GM23248 (cell line): ENCODE measurements at regions not wholly inside any gene's neighbourhood (a gene's known extent, or its start where the extent isn't known, plus 50 kb on each side); places are given as distances from the start of the nearest gene placed in this dataset.

Experiments
- EZH2 ChIP-seq: fragments of 200-600 bp; sonication (generic); IDR thresholded peaks from 2 replicates; pipeline ENCODE4 v1.6.1; 2018; ENCODE audit warnings: antibody characterized with exemption, mild to moderate bottlenecking; ENCODE audit not compliant: insufficient read depth, poor library complexity, severe bottlenecking
- EZH2phosphoT487 ChIP-seq: fragments of 200-600 bp; sonication (generic); IDR thresholded peaks from 2 replicates; pipeline ENCODE4 v1.6.1; 2018; ENCODE audit warnings: antibody characterized with exemption, moderate library complexity, mild to moderate bottlenecking, low read depth; ENCODE audit not compliant: insufficient read depth

- TF ChIP-seq EZH2phosphoT487 (no peak), EZH2 (no peak)
These were observed 218.0 kb upstream of the E2F8 start for GRCh38 chr11:19458721-19459120.
